HEK293 (cell line): ENCODE measurements at regions not wholly inside any gene's neighbourhood (a gene's known extent, or its start where the extent isn't known, plus 50 kb on each side); places are given as distances from the start of the nearest gene placed in this dataset.

ENCODE experiments used
- BCL11A ChIP-seq: fragments of 450-650 bp; formaldehyde crosslinking; IDR thresholded peaks from 2 replicates; pipeline ENCODE4 v1.5.1; 2016; ENCODE audit warnings: low read depth, missing biosample characterization, missing genetic modification characterization
- CTCF ChIP-seq: fragments of 450-650 bp; formaldehyde crosslinking; IDR thresholded peaks from 2 replicates; pipeline ENCODE4 v1.5.1; 2016; ENCODE audit warnings: missing biosample characterization, missing genetic modification characterization
- EGR2 ChIP-seq: fragments of 450-650 bp; formaldehyde crosslinking; IDR thresholded peaks from 2 replicates; pipeline ENCODE4 v1.5.1; 2016; ENCODE audit warnings: low read depth, missing biosample characterization, missing genetic modification characterization
- MYNN ChIP-seq: fragments of 450-650 bp; formaldehyde crosslinking; IDR thresholded peaks from 2 replicates; pipeline ENCODE4 v1.5.1; 2016; ENCODE audit warnings: missing biosample characterization, missing genetic modification characterization, borderline replicate concordance
- SCRT1 ChIP-seq: fragments of 450-650 bp; formaldehyde crosslinking; IDR thresholded peaks from 2 replicates; pipeline ENCODE4 v1.5.1; 2016; ENCODE audit warnings: missing biosample characterization, missing genetic modification characterization, borderline replicate concordance
- SP2 ChIP-seq: fragments of 450-650 bp; formaldehyde crosslinking; IDR thresholded peaks from 2 replicates; pipeline ENCODE4 v1.5.1; 2016; ENCODE audit warnings: missing biosample characterization, missing genetic modification characterization
- ZBTB49 ChIP-seq: fragments of 450-650 bp; formaldehyde crosslinking; IDR thresholded peaks from 2 replicates; pipeline ENCODE4 v1.5.1; 2016; ENCODE audit warnings: missing biosample characterization, missing genetic modification characterization, low read depth
- ZEB2 ChIP-seq: fragments of 450-650 bp; formaldehyde crosslinking; IDR thresholded peaks from 2 replicates; pipeline ENCODE4 v1.5.1; 2016; ENCODE audit warnings: missing biosample characterization, missing genetic modification characterization
- ZIC2 ChIP-seq: fragments of 450-650 bp; formaldehyde crosslinking; IDR thresholded peaks from 2 replicates; pipeline ENCODE4 v1.5.1; 2016; ENCODE audit warnings: missing biosample characterization, missing genetic modification characterization
- ZNF19 ChIP-seq: fragments of 450-650 bp; formaldehyde crosslinking; IDR thresholded peaks from 2 replicates; pipeline ENCODE4; 2016; ENCODE audit warnings: missing biosample characterization, missing genetic modification characterization, low read depth
- ZNF362 ChIP-seq: fragments of 450-650 bp; formaldehyde crosslinking; IDR thresholded peaks from 2 replicates; pipeline ENCODE4 v1.5.1; 2016; ENCODE audit warnings: missing biosample characterization, missing genetic modification characterization
- ZNF513 ChIP-seq: fragments of 450-650 bp; IDR thresholded peaks from 2 replicates; pipeline ENCODE4 v1.5.1; 2018; ENCODE audit warnings: missing biosample characterization, missing genetic modification characterization
- ZNF521 ChIP-seq: fragments of 450-650 bp; formaldehyde crosslinking; IDR thresholded peaks from 2 replicates; pipeline ENCODE4 v1.5.1; 2017; ENCODE audit warnings: missing biosample characterization, mild to moderate bottlenecking, missing genetic modification characterization
- ZNF624 ChIP-seq: fragments of 450-650 bp; formaldehyde crosslinking; IDR thresholded peaks from 2 replicates; pipeline ENCODE4 v1.5.1; 2017; ENCODE audit warnings: missing biosample characterization, missing genetic modification characterization

GRCh38 chr9:18040327-18040726, 433.6 kb upstream of the ADAMTSL1 start:
- no peak for TF ChIP-seq ZIC2 (tag by site-specific recombination)
- TF ChIP-seq MYNN (tag by site-specific recombination), result no peak
- no peak for TF ChIP-seq CTCF (tag by site-specific recombination)
- no peak for TF ChIP-seq EGR2 (tag by site-specific recombination)
- TF ChIP-seq ZNF362 (tag by site-specific recombination), result no peak
- TF ChIP-seq ZNF19 (tag by site-specific recombination), result no peak
- TF ChIP-seq ZNF513 (tag by site-specific recombination), result no peak
- no peak for TF ChIP-seq ZBTB49 (tag by site-specific recombination)
- TF ChIP-seq SP2, result no peak
- TF ChIP-seq ZNF521, result no peak
- TF ChIP-seq ZEB2, result no peak
- no peak for TF ChIP-seq SCRT1 (tag by site-specific recombination)
- no peak for TF ChIP-seq BCL11A (tag by site-specific recombination)
- no peak for TF ChIP-seq ZNF624 (tag by site-specific recombination)
